Lung microvascular endothelial cell (primary cell): ENCODE measurements at regions not wholly inside any gene's neighbourhood (a gene's known extent, or its start where the extent isn't known, plus 50 kb on each side); places are given as distances from the start of the nearest gene placed in this dataset.
"Not testable (repeated sequence)": the region's sequence is repeated elsewhere in the genome, so short reads cannot be mapped to it uniquely, and the experiment has no call there.

Experiments used
- DNase-seq, 2 donors: peaks; one replicate each; pipeline versions ENCODE4 v3.0.0 to v3.0.0-alpha.2; 2010; ENCODE audit warnings: low read depth in 2 of 2

- no peak for DNase-seq
Observed at GRCh38 chrX:40530509-40530908, 50.3 kb upstream of the ATP6AP2 start.

DNA sequence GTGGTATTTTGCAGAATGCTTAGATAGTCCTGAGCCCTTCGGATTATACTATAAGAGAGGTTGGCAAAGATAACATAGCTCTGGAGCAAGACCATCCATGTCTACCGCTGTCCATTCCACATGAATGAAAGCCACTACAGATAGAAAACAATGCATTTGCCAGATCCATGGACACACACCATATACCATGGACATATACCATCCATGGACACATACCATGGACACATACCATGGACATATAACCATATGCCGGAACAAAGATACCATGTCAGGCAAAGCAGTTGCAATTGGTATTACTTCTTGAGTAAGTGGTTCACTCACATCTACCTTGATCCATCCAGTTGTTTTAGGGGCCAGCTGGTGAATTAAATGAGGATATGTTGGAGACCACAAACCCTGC is 53.2 kb upstream of the ATP6AP2 start:
- DNase-seq: no peak

- DNase-seq: no peak
Observed at GRCh38 chrX:40526412-40526811, 54.4 kb upstream of the ATP6AP2 start.

DNA sequence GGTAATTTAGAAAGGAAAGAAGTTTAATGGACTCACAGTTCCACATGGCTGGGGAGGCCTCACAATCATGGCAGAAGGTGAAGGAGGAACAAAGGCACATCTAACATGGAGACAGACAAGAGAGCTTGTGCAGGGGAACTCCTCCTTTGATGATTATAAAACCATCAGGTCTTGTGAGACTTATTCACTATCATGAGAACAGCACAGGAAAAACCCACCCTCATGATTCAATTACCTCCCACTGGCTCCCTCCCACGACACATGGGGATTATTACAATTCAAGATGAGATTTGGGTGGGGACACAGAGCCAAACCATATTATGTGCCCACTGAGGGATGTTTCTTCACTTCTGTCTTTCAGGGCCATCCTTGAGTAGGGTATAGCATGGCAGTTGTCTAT is 54.9 kb upstream of the ATP6AP2 start:
- not testable (repeated sequence) for DNase-seq

DNA sequence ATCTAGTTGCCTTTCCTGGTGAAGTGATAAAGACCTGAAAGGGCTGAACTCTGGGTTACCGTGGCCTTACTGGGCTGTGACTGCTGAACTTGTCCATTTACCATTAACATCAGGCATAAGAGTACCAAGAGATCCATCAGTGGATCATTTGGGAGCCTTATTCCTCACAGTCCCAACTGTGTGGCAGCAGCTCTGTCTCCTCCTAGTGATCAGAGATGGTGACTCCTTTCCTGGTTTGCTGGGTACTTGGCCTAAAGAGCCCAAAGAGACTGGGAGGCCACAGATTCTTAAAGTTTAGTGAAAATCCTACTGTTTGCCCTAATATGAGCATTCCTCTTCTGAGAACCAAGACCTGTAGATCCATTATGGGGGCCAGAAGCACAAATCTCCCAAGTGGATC is 56.3 kb upstream of the ATP6AP2 start:
- DNase-seq: no peak

GRCh38 chrX:40523852-40524251 is 56.9 kb upstream of the ATP6AP2 start:
- no peak for DNase-seq

DNA sequence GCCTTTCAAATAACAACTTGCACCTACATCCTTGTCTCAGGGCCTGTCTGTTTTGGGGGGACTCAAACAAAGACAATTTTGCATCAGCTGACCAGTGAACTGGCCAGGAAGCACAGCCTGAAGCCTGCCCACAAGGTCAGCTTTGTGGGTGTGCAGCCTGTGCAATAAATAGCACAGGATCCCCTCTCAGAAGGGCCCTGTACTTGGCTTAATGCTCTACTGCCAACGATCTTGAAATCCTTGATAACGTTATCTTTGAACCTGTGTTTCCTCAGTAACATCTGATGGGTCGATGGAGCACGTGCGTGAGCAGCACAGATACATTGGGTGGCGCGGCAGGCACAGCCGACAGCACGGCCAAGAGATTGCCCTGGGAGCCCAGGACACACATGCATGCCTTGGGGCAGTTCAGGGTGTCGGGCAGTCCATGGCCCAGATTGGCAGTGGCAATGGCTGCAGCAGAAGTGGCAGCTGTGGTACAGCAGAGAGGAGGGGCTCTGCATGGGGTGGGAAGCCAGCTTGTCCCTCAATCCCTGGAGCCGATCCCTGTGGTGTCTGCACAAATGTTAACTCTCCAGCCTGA is 58.8 kb upstream of the ATP6AP2 start:
- DNase-seq: no peak

- DNase-seq: no peak
Observed at GRCh38 chrX:40514376-40514775, 66.4 kb upstream of the ATP6AP2 start.

- DNase-seq: no peak
Observed at GRCh38 chrX:40513835-40514234, 66.9 kb upstream of the ATP6AP2 start.

- DNase-seq: no peak
Observed at GRCh38 chrX:40513012-40513411, 67.8 kb upstream of the ATP6AP2 start.

DNA sequence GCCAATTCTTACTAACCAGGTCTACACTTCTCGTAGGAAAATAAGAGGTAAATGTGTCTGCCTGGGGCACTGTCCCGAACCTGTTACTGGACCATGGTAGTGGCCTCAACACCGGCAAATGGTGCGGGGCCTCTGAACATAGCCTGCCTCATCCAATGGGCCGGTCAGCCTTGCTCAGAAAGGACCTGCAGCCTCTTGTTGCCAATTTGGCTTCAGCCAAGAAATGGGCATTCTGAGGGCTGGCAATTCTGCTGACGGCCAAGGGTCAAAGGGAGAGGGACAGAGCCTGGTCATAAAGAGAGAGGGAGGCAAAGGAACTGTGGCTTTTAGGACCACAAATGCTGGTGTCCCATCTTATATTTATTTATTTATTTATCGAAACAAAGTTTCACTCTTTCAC is 69.5 kb upstream of the ATP6AP2 start:
- no peak for DNase-seq

GRCh38 chrX:40508560-40508959 is 72.2 kb upstream of the ATP6AP2 start:
- no peak for DNase-seq

DNA sequence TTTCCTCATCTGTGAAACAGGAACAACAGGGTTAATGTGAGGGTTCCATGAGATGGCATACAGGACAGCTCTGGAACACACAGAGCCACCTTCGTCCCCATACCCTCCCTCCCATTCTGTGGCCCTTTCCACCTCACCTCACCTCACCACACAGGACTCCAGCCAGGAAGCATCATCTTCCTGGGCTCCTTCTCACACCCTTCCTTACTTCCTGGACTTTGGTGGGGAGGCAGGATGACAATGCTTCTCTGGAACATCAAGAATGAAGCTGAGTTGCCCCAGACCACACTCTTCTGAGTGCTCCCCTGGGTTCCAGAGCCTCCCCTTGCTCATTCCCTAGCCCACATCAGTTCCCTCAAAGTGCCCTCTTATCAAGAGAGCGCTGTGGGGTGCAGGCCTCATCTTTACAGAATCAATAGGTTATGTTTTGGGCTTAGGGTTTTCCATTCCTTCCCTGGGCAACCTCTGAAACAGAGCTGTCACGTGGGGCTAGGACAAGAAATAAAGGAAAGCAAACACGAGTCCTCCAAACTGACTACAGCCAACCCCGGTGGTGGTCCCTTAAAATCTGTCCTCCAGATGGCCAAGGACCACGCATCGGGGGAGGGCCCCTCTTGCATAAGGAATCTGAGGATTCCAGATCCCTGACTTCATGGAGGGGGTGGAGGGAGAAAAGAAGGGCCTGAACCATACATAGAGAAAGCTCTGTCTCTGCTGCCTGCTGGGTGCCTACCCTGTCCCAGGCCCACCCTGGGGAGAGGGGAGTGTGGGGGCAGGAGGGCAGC is 74.4 kb upstream of the ATP6AP2 start:
- DNase-seq: no peak

- DNase-seq: peak in 1 of 2 donors; percentile 2
Observed at GRCh38 chrX:40504801-40505605, 75.8 kb upstream of the ATP6AP2 start.

- DNase-seq: no peak
Observed at GRCh38 chrX:40503094-40503493, 77.7 kb upstream of the ATP6AP2 start.

DNA sequence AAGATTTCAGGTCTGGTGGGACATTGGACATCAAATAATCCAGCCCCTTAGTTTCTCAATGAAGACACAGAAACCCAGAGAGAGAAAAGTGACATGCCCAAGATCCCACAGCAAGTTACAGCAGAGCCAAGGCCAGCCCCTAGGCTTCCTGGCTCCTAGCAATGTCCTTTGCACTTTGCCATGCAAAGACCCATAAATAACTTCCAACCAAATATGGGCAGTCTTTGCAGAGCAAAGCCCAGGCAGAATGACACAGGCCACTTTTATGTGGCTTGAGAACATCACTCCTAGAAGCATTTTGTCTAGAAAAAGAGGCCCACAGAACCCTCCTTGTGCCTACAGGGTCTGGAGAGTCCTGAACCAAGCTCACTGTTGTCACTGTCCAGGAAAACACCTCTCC is 78.1 kb upstream of the ATP6AP2 start:
- no peak for DNase-seq

DNA sequence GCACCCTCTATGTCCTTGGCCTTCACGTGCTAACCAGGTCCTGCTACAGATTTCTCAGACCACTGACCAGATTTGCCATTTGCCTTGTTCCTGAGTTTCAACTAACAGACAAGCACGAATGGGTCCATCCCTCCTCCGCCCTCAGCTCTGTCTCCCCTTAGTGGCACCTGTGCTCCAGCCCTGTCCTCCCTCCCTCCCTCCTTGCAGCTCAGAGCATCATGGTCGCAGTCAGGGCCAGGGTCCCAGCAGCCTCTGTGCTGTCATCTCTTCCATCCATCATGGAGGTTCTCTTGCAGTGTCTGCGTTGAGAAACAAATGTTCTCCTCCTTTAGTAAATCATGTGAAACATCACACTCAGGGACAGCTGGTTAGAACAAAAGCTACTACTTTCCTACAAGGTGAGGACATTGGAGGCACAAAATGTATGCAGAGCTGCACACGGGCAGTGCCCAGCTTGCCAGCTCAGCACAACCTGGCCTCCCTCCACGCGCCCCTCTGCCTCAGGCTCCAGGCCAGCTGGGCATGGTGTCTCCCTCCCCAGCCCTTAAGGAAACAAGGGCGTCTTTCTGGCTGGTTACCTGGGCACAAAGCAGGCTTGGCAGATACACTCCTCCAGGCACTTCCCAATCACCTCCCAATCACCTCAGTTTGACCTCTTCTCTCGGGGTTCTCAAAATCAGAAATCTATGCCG is 79.5 kb upstream of the ATP6AP2 start:
- DNase-seq: no peak

DNA sequence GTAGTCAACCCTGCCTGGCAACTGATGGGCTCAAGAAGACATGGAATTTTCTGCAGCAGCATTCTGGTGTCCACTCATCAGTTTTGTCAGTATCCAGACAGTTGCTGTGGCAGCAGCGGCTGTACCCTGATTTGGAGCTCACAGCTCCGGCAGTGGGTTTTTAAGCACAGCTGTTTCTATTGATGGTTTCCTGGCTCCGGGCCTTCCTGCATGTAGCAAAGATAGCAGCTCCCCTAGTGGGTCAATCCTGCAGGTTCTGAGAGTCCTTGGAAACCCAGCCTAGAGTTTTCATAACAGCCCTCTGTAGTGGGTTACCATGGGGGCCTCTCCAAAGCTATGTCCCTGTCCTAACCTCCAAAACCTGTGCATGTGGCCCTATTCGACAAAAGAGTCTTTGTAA is 84.0 kb upstream of the ATP6AP2 start:
- peak in 1 of 2 donors; percentile 15 for DNase-seq

DNA sequence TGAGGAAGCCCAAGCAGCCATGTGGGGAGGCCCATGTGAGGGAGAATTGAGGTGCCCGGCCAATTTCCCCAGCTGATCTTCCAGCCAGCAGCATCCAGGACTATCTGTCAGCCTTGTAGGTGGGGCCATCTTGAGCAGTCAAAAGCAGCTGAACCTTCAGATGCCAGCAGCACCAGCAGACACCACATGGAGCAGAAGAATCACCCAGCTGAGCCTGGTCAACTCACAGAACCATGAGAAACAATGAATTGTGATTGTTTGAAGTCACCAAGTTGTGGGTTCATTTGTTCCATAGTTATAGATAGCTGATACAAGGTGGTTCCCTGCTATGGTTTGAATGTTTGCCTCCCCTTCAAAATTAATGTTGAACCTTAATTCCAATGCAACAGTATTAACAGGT is 85.1 kb upstream of the ATP6AP2 start:
- DNase-seq: no peak

DNA sequence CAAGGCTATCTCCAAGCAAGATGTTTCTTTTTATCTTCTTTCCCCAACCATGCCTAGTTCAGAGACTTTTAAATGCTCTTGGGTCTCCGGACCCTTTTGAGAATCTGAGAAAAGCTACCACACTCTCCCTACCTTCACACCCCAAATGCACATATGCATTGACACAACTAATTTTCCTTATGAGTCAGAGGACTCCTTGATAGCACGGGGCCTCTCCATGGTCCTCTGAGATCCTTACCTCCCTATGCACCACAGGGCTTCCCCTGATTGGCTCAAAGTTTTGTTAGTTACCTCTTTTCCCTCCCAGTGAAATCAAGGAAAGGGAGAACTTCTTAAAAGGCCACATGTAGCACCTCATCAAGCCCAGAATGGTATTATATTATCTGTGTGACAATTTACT is 86.8 kb upstream of the ATP6AP2 start:
- no peak for DNase-seq

- DNase-seq: no peak
Observed at GRCh38 chrX:40488296-40488695, 92.5 kb upstream of the ATP6AP2 start.

DNA sequence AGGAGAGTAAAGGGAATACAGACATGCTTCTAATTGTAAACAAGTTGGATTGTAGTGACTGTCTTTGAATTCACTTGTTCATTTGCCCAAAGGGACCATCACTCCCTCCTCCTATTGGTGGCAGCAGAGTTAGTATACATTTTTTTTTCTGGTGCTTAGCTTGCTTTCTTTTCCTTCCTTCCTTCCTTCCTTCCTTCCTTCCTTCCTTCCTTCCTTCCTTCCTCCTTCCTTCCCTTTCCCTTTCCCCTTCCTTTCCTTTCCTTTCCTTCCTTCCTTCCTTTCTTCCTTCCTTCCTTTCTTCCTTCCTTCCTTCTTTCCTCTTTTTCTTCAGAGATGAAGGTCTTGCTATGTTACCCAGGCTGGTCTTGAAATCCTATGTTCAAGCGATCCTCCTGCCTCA is 94.8 kb upstream of the ATP6AP2 start:
- no peak for DNase-seq
